Activated CD8-positive, alpha-beta memory T cell treated with anti-CD3 and anti-CD28 coated beads for 48 hours (primary cell): ENCODE measurements at regions not wholly inside any gene's neighbourhood (a gene's known extent, or its start where the extent isn't known, plus 50 kb on each side); places are given as distances from the start of the nearest gene placed in this dataset.
"Not testable (repeated sequence)": the region's sequence is repeated elsewhere in the genome, so short reads cannot be mapped to it uniquely, and the experiment has no call there.

ENCODE experiments used
- DNase-seq, 3 experiments: peaks; one replicate each; pipeline ENCODE4 v3.0.0-alpha.2; 2020; ENCODE audit warnings: low read depth in 2 of 3, low spot score in 2 of 3

DNA sequence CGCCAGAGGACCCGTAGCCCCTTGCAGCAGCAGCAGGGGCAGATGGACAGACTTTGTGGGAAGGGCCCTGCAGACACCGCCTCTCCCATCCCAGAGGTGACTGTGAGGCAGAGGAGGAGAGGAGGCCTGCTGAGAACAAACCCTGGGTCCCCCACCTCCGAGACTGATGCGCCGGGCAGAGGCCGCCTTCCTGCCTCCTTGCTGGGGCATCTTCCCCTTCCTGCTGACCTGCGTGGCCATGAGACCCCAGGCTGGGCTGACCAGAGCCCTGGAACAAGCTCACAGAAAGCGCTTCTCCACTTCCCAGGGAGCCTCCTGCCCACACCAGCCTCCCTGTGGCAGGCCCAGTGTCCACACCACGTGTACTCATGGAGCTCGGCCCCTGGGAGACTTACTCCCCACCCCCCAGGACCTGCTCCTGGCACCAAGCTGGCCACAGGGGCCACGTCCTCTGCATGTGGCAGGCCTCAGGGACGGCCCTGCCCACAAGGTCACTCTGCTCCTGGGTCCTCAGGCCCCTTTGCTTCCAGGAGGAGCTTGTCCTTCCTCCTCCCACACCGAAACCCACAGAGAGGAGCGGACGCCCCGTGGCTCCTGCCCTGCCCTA lies 119.0 kb upstream of the ZNF469 start:
- not testable (repeated sequence) for DNase-seq

DNA sequence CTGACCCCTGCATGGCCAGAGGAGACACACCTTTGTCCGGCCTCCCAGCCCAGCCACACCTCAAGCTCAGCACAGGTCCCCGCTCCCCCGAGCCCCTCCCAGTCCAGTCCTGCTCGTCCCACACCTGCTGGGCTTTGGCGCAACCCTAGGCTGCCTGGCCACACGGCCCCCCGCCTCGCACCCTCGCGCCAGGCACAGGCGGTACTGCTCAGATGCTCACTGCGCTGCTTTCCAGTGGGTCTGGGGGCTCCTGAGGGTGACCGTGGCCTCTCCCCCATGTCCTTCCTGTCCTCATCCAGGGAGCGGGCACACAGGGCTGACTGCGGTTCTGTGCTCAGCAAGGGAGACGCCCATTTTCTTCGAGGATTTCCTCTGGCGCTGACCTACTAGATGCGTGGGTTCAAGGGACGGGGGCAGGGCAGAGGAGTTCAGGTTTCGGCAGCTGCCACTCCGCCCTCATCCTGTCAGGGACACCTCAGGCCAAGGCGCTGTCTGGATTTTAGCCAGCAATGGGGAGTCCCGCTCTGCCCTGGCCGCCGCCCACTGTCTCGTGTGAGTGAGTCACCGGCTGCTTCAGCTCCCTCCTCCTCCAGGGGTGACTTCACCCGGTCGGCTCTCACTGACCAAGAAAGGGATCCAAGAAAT lies 118.0 kb upstream of the ZNF469 start:
- peak; percentile 36 to 72 (median 43) for DNase-seq

DNA sequence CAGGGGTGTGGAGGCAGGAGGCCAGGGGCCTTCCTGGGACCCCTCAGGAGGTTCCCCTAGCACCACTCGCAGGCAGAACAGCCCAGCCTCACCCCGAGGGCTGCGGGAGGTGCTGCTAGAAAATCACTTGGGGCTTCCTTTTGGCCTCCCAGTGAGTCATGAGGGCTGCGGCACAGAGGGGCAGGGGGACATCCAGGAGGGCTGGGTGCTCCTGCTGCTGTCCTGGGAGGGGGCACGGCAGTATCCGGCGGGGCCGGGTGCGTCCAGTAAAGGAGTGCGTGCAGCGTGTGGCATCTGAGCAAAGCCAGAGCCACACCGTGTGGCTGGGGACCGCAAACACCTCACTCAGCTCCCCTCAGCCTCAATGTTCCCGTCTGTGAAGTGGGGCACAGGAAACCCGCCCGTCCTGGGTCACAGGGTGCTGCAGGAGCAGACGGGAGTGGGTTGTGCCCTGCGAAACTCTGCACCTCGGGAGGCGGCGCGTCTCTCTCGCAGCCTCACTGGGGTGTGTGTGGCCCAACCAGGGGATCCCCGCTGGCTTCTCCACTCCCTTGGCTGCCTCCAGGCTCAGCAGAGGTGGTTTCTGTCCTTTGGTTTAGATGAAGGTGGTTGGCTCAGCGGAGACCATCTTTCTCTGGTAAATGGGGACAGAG lies 117.3 kb upstream of the ZNF469 start:
- peak in 1 of 3 experiments; percentile 50 for DNase-seq

DNA sequence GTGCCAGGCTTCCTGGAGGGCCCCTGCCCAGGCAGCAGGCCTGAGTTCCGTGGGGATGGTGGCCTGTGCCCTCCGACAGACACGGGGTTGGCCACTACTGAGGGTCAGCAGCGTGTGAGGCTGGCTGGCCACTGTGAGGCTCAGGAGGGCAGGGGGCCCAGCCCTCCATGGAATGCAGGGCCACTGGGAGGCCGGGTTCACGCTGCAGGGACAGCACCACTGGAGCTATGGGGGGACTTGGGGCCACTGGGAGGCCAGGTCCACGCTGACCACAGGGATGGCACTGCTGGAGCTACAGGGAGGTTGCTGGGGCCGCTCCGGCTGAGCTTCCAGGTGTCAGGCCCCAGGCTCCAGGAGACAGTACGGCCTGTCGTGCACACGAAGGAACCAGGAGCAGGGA lies 116.7 kb upstream of the ZNF469 start:
- not testable (repeated sequence) for DNase-seq

DNA sequence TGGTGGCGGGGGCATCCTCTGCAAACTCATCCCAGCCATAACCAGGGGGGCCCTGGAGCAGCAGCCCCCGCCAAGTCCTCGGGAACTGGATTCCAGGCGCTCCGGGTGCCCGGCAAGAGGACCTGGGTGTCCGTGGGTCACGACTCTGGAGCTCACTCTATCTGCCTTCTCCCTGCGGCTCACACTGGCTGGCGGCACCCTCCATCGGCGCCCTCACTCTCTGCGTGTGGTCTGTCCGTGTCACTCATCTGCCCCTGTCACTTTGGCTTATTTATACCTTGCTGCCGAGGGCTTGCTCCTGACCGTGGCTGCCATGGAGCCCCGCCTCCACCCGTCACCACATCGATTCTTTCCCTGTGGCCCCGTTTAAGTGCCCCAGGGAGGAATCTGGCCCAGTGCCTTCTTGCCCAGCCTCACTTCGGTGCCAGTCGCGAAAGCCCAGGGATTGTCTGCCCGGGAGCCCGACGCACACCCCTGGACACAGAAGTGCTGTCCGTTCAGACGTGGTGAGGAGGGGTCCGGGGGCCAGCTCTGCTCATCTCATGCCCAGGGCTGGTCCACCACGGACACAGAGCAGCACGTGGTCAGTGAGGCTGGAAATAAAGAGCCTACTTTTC lies 115.7 kb upstream of the ZNF469 start:
- DNase-seq, result not testable (repeated sequence)

DNA sequence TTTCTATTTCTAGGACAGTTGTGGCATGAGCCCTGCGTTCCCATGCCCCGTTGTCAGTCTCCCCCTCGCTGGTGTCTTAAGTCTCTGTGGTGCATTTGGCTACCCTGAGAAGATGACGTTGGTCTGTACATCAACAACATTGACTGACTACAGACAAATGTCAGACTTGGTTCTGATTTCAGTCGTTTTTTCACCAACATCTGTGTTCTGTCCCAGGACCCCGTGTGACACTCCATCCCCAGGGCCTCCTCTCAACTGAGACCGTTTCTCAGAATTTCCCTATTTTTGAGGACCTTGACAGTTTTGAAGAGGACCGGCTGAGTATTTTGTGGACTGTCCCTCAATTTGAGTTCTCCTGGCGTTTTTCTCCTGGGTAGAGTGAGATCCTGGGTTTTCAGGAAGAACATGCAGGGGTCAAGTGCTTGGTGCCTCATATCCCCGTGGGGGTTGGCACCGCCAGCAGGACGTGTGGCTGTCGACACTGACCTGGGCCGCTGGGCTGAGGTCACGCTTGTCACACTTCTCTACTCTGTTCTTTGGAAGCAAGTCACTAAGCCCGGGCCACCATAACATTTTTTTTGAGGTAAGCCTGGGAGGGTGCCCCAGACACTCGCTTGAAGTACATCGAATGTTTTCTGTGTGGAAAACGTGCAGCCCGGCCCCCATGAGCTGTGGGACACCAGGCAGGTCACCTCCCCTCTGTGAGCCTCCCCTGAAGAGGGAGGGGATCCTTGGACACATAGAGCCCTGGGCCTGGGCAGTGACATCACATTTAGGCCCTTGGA lies 114.4 kb upstream of the ZNF469 start:
- DNase-seq, result not testable (repeated sequence)

DNA sequence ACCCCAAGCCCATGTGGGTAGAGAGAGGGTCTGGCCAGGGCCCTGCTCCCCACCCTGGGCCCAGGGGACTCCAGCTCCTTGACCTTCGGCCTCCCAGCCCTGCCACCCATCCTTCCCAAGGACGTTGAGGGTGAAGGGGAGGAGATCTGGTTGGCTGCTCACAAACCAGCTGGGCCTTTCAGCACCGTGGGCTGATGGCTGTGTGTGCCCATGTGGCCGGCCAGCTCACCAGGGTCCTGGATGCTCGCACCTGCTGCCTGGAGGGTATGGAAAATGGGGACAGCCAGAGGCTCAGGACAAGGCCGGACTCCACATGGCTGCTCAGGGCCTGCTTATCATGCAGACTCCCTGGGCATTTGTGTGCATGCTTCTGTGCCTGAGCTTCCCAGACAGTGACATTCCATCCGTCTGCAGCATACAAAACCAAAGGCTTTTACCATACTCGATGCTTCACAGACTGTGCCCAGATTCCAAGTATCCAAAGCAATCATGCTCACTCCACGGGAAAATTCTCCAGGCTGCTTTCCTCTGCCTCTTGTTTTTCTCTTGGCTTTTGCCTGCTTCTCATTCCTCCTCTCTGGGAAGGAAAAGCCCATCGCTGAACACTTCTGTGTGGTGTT lies 112.5 kb upstream of the ZNF469 start:
- not testable (repeated sequence) for DNase-seq

DNA sequence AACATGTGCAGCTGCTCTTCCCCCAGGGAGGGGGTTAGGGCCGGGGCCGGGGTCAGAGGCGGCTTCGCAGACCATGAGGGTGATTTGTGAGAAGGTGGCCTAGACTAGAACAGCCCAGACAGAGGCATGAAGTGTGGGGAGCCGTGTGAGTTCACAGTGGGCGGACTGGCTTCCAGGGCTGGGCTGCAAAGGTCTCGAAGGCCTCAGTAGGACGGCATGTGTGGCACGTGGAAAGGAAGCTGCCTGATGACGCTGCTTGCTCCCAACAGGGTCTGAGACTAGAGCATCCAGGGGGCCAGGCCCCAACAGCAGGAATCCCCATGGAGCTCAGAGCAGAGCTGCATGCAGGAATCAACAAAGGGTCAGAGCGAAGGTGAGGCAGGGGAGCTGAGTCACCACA lies 111.5 kb upstream of the ZNF469 start:
- not testable (repeated sequence) for DNase-seq

DNA sequence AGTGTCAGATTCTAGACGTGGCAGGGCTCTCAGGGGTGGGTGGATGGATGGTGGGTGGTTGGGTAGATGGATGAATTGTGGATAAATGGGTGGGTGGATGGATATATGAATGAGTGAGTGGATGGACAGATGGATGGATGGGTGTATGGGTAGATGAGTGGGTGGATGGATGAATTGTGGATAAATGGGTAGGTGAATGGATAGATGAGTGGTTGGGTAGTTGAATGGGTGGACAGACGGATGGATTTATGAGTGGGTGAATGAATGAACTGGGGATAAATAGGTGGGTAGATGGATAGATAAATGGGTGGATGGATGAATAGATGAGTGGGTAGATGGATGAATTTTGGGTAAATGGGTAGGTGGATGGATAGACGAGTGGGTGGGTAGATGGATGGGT lies 111.0 kb upstream of the ZNF469 start:
- not testable (repeated sequence) for DNase-seq

DNA sequence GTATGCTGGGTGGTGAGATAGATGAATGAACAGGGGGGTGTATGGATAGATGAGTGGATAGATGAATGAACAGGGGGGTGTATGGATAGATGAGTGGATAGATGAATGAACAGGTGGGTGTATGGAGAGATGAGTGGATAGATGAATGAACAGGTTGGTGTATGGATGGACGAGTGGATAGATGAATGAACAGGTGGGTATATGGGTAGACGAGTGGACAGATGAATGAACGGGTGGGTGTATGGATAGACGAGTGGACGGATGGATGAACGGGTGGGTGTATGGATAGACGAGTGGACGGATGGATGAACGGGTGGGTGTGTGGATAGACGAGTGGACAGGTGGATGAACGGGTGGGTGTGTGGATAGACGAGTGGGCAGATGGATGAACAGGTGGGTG lies 110.3 kb upstream of the ZNF469 start:
- not testable (repeated sequence) for DNase-seq

DNA sequence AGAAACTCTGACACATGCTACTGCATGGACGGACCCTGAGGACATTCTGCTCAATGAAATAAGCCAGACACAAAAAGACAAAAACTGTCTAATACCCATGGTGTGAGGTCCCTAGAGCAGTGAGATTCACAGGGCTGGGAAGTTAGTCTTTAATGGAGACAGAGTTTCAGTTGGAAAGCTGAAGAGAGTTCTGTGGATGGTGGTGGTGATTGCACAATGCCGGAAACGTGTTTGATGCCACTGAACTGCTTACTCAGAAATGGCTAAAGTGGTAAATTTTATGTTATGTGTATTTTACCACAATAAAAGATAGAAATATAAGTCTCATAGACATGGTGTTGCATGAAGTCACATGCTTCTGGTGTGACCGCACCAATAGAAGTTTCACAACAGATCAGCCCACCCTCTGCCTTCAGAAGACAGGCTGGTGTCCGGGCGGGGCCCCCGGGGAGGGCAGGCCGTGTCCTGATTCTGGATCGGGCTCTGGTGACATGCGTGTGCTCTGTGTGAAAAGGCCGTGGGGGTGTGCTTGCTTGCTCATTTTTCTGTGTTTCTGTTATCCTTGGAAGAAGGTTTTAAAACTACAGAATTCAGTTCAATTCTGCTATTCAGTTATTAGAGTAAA lies 108.5 kb upstream of the ZNF469 start:
- not testable (repeated sequence) for DNase-seq

DNA sequence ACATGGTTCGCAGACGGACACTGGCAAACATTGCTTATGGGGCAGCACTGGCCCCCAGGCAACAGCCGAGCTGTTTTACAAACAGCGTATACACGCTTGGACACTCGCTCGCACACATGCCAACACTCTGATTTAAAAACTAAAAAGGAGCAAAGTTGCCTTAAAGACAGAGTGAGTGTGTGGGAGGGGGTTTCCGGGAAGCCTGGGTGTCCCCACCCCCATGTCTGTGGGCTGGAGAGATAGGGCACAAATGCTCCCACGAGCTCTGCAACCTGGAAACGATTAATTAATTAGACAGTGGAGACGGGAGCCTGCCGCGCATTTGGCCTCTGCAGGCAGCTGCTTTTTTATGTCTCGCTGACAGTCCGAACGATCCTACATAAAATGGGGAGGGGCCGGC lies 107.9 kb upstream of the ZNF469 start:
- no peak for DNase-seq

DNA sequence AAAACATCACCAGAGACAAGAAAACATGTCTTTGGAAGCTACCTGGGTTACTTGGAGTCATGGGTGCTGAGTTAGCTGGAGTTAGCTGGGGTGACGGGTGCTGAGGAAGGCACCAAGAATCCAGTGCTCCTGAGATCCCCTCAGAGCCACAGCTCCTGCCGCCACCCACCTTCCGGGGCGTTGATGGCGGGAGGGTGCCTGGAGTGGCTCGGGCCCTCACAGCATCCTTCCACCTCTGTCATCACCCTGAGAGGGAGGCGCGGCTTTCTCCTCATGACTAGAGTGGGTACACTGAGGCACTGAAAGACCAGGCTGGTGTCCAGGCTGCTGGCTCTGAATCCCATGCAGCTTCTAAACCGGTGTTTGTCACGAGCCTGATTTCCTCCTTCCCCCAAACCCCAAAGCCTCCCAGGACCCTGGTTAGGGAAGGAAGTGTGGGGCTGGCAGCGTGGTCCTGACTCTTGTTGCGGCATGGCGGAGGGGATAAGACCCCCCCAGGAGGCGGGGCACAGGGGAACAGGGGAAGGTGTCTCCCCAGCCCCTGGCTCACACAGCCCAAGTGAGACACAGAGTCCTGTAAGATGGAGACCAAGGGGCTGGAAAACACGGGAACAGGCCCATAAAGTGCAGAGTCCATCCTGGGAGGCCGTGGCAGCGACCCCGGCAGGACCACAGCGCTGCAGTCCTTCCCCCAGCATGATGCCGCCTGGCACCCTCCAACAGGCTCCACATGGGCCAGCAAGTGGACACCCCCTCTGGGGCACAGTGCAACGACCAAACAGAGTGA lies 107.2 kb upstream of the ZNF469 start:
- DNase-seq, result not testable (repeated sequence)

DNA sequence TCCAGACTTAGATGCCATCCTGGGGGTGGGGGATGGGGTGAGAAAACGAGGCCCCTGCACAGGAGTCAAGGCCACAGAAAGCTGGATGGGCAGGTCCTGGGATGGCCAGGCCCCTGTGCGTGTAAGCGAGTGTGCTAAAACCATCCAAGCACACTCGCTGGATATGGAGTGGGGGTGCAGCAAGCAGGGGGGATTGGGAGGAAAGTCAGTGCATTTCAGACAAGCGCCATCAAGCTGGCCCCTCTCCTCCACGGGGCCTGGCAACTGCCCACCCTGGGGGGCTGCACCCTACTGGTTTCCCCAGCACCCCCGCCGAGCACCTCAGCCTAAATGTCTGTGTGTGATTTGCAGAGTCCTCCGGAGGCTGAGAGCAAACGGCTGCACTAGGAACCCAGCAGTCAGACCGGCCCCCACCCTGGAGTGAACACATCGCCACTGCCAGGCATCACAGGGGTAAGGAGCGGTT lies 106.6 kb upstream of the ZNF469 start:
- DNase-seq, result not testable (repeated sequence)

DNA sequence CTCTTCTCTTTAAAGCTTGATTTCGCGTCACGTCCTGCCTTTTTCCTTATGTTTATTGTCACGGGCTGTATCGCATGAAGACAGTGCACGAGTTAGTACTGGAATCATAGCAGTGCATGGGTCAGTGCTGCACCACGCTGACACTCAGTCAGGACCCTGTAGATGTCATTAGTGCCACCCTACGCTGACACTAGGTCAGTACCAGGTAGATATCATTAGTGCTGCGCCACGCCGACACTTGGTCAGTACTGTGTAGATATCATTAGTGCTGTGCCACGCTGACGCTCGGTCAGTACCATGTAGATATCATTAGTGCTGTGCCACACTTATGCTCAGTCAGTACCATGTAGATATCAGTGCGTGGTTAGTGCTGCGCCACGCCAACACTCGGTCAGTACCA lies 106.2 kb upstream of the ZNF469 start:
- no peak for DNase-seq

DNA sequence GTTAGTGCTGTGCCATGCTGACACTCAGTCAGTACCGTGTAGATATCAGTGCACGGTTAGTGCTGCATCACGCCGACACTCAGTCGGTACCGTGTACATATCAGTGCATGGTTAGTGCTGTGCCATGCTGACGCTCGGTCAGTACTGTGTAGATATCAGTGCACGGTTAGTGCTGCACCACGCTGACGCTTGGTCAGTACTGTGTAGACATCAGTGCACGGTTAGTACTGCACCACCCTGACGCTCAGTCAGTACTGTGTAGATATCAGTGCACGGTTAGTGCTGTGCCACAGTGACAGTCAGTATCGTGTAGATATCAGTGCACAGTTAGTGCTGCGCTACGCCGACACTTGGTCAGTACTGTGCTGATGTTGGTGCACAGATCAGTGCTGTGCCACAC lies 102.8 kb upstream of the ZNF469 start:
- no peak for DNase-seq

DNA sequence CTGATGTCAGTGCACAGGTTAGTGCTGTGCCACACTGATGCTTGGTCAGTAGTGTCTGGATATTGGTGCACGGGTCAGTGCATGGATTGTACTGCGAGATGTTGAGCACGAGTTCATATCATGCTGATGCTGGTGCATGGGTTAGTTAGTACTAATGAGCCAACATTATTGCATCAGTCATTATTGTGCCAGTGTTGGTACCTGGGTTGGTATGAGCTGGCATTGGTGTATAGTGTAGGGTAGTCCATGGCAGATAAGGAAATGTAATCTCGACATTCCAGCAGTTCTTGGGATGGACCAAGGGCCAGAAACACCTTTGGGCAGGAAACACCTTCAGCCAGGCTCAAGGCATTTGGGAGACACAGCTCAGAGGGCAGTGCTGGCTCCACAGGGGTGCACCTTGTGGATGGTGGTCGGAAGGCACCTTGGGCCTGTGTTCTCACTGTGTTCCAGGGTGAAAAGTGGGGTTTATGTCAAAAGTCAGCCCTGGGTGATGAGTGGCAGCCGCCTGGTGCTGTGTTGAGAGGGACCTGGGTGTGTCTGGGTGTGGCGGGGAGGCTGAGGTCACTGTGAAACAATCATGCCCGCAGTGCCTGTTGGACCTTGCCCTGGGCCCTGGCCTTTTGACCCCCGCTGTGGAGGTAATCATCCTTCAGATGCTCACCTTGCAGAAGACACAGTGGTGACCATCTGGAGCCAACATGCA lies 100.7 kb upstream of the ZNF469 start:
- DNase-seq, result no peak

DNA sequence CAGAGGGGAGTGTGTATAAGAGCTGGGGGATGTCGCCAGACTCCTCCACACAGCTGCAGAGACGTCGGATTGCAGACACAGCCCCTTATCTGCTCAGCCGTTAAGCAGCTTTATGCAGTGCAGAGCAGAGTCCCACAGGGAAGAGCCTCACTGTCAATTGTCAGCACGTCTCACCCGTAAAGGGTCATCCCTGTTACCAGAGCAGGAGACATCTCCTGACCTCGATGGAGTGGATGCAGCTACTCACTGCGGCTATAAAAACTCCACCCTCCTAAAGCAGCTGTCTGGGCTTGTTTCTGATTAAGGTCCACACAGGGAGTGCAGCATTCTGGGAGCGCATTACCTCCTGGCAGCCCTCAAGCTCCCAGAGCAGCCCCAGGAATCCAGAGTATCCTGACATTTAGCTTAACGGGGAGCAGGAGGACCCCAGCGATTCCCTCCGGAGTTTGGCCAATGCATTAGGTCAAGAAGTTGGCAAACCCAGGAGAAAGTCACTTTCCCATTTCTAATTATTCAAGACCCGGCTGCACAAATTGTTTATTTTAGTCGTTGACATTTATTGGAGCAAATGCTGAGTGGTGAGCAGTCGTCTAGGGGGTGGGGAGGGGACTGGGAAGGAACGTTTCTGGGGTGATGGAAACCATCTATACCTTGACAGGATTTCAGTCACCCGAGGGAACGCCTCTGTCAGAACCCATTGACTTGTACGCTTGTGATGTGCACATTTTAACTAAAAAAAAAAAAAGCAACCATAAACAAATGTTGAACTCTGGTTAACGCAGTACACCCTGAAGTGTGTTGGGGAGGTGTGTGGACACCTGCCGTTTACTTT lies 100.0 kb upstream of the ZNF469 start:
- DNase-seq, result no peak
